Nephron (organoid): ENCODE measurements at regions not wholly inside any gene's neighbourhood (a gene's known extent, or its start where the extent isn't known, plus 50 kb on each side); places are given as distances from the start of the nearest gene placed in this dataset.

Experiments used
- H3K27ac Mint-ChIP-seq, 3 experiments: 2 replicates each; pipeline ENCODE4 v1.8.0; 2020; ENCODE audit warnings: mixed read lengths in 3 of 3, mild to moderate bottlenecking in 2 of 3, moderate library complexity in 1 of 3
- H3K27me3 Mint-ChIP-seq: 2 replicates; pipeline ENCODE4 v1.8.0; 2021; ENCODE audit warnings: low read depth, mild to moderate bottlenecking, moderate library complexity, mixed read lengths
- H3K36me3 Mint-ChIP-seq: 2 replicates; pipeline ENCODE4 v1.8.0; 2020; ENCODE audit warnings: low read depth, mixed read lengths
- H3K4me1 Mint-ChIP-seq: 2 replicates; pipeline ENCODE4 v1.8.0; 2020; ENCODE audit warnings: mixed read lengths
- H3K4me3 Mint-ChIP-seq, 3 experiments: 2 replicates each; pipeline ENCODE4 v1.8.0; 2020; ENCODE audit warnings: mild to moderate bottlenecking in 3 of 3, mixed read lengths in 3 of 3, moderate library complexity in 2 of 3
- H3K9me3 Mint-ChIP-seq: 2 replicates; pipeline ENCODE4 v1.8.0; 2020; ENCODE audit warnings: mixed read lengths
- CTCF ChIP-seq, 3 experiments: fragments of 200-600 bp; sonication (generic); IDR thresholded peaks; one replicate each; pipeline ENCODE4 v1.5.0; 2021; ENCODE audit warnings: antibody characterized with exemption in 3 of 3; ENCODE audit not compliant: unreplicated experiment in 3 of 3

GRCh38 chr5:152305525-152305924, 99.6 kb downstream of the NMUR2 start:
- H3K4me3 Mint-ChIP-seq, result no peak overlapping the region
- TF ChIP-seq CTCF (IDR thresholded peaks at IDR 0.05; ENCODE audit: unreplicated experiment in 3 of 3), result no peak
- no peaks in the 10 kb centered on the region for H3K27me3 Mint-ChIP-seq
- no peak overlapping the region for H3K27ac Mint-ChIP-seq
- no peaks in the 10 kb centered on the region for H3K4me1 Mint-ChIP-seq
- no peaks in the 10 kb centered on the region for H3K36me3 Mint-ChIP-seq
- peaks cover 5% of the 10 kb centered on the region for H3K9me3 Mint-ChIP-seq

- Mint-ChIP-seq H3K36me3 (no peaks in the 10 kb centered on the region), H3K4me3 (no peak overlapping the region), H3K4me1 (no peaks in the 10 kb centered on the region), H3K27ac (no peak overlapping the region), H3K9me3 (peaks cover 5% of the 10 kb centered on the region), H3K27me3 (no peaks in the 10 kb centered on the region)
- no peak for TF ChIP-seq CTCF (IDR thresholded peaks at IDR 0.05; ENCODE audit: unreplicated experiment in 3 of 3)
Observed at GRCh38 chr5:152303841-152304240, 101.2 kb downstream of the NMUR2 start.

- H3K4me1 Mint-ChIP-seq, result no peaks in the 10 kb centered on the region
- no peaks in the 10 kb centered on the region for H3K9me3 Mint-ChIP-seq
- no peak overlapping the region for H3K4me3 Mint-ChIP-seq
- H3K36me3 Mint-ChIP-seq, result no peaks in the 10 kb centered on the region
- TF ChIP-seq CTCF (IDR thresholded peaks at IDR 0.05; ENCODE audit: unreplicated experiment in 3 of 3), result no peak
- no peaks in the 10 kb centered on the region for H3K27me3 Mint-ChIP-seq
- H3K27ac Mint-ChIP-seq, result no peak overlapping the region
Observed at GRCh38 chr5:152297866-152298265, 107.2 kb downstream of the NMUR2 start.

- H3K27me3 Mint-ChIP-seq, result no peaks in the 10 kb centered on the region
- H3K4me3 Mint-ChIP-seq, result no peak overlapping the region
- no peaks in the 10 kb centered on the region for H3K9me3 Mint-ChIP-seq
- H3K36me3 Mint-ChIP-seq, result no peaks in the 10 kb centered on the region
- no peak for TF ChIP-seq CTCF (IDR thresholded peaks at IDR 0.05; ENCODE audit: unreplicated experiment in 3 of 3)
- no peak overlapping the region for H3K27ac Mint-ChIP-seq
- H3K4me1 Mint-ChIP-seq, result no peaks in the 10 kb centered on the region
Observed at GRCh38 chr5:152293189-152293588, 111.9 kb downstream of the NMUR2 start.

- Mint-ChIP-seq H3K9me3 (no peaks in the 10 kb centered on the region), H3K36me3 (no peaks in the 10 kb centered on the region), H3K27ac (no peak overlapping the region), H3K27me3 (no peaks in the 10 kb centered on the region), H3K4me3 (no peak overlapping the region), H3K4me1 (no peaks in the 10 kb centered on the region)
- TF ChIP-seq CTCF (IDR thresholded peaks at IDR 0.05; ENCODE audit: unreplicated experiment in 3 of 3), result no peak
Observed at GRCh38 chr5:152290181-152290580, 114.9 kb downstream of the NMUR2 start.

- H3K36me3 Mint-ChIP-seq, result no peaks in the 10 kb centered on the region
- H3K9me3 Mint-ChIP-seq, result no peaks in the 10 kb centered on the region
- no peaks in the 10 kb centered on the region for H3K27me3 Mint-ChIP-seq
- H3K4me1 Mint-ChIP-seq, result no peaks in the 10 kb centered on the region
- H3K27ac Mint-ChIP-seq, result no peak overlapping the region
- H3K4me3 Mint-ChIP-seq, result no peak overlapping the region
- no peak for TF ChIP-seq CTCF (IDR thresholded peaks at IDR 0.05; ENCODE audit: unreplicated experiment in 3 of 3)
Observed at GRCh38 chr5:152288917-152289595, 116.0 kb downstream of the NMUR2 start.
